A549 (cell line): ENCODE measurements at regions not wholly inside any gene's neighbourhood (a gene's known extent, or its start where the extent isn't known, plus 50 kb on each side); places are given as distances from the start of the nearest gene placed in this dataset.

Source experiments
- ATAC-seq, 2 experiments: fragments of 200-7000 bp in 1 of 2; fragments of >200 bp in 1 of 2; cut with Nextera tagmentation in 1 of 2; cut with Tn5 transposase in 1 of 2; 3 replicates each; pipeline versions ENCODE4 v1.8.0 to v1.9.1; 2018 to 2020; ENCODE audit warnings: mild to moderate bottlenecking in 1 of 2, moderate library complexity in 1 of 2
- CTCF ChIA-PET: fragments of 300-600 bp; sonication (Branson Sonifier 250); formaldehyde crosslinking; extraction: SDS; loops from one replicate; lab custom pipeline; 2021; ENCODE audit warnings: antibody characterized with exemption, inconsistent platforms; lab: Yijun Ruan, JAX
- POLR2A ChIA-PET: fragments of 350-600 bp; formaldehyde crosslinking; extraction: SDS; loops from one replicate; lab custom pipeline; 2021; ENCODE audit warnings: antibody characterized with exemption, inconsistent platforms; lab: Yijun Ruan, JAX
- DNase-seq, 2 experiments: peaks; one replicate each; pipeline versions ENCODE4 v3.0.0 to v3.0.0-alpha.2; 2011 to 2016; ENCODE audit warnings: low read depth in 1 of 2, low spot score in 1 of 2
- FAIRE-seq: peaks from 2 replicates; lab custom pipeline; 2011; peaks lifted over from hg19 to GRCh38; lab: Jason Lieb, UNC
- H3K27ac ChIP-seq, 2 experiments: fragments of >200 bp; sonication (Bioruptor Twin); formaldehyde crosslinking; 3 replicates each; pipeline ENCODE4 v1.5.1; 2016 to 2017
- H3K4me1 ChIP-seq: fragments of >200 bp; sonication (Bioruptor Twin); formaldehyde crosslinking; 3 replicates; pipeline ENCODE4 v1.6.1; 2016
- H3K4me2 ChIP-seq: fragments of >200 bp; sonication (Bioruptor Twin); formaldehyde crosslinking; 3 replicates; pipeline ENCODE4 v1.6.1; 2016
- H3K4me3 ChIP-seq: fragments of >200 bp; sonication (Bioruptor Twin); formaldehyde crosslinking; 3 replicates; pipeline ENCODE4 v1.5.1; 2016
- H3K9me3 ChIP-seq: fragments of >200 bp; sonication (Bioruptor Twin); formaldehyde crosslinking; 3 replicates; pipeline ENCODE4 v1.6.1; 2016
- BHLHE40 ChIP-seq: IDR thresholded peaks from 2 replicates; pipeline ENCODE4 v1.6.1; 2012; ENCODE audit warnings: low read depth, low read length, inconsistent platforms
- CEBPB ChIP-seq, 2 experiments: fragments of >200 bp in 1 of 2; sonication (Bioruptor Twin) in 1 of 2; formaldehyde crosslinking in 1 of 2; IDR thresholded peaks; 2 replicates each; pipeline ENCODE4 v1.6.1; 2012 to 2016
- CHD2 ChIP-seq: fragments of 150-350 bp; IDR thresholded peaks from 2 replicates; pipeline ENCODE4 v1.6.1; 2014; ENCODE audit warnings: low read length; ENCODE audit not compliant: partially characterized antibody
- CTCF ChIP-seq: fragments of >200 bp; sonication (Bioruptor Twin); formaldehyde crosslinking; IDR thresholded peaks from 3 replicates; pipeline ENCODE4 v1.5.1; 2016
- E2F6 ChIP-seq: IDR thresholded peaks from 2 replicates; pipeline ENCODE4 v1.6.1; 2012; ENCODE audit warnings: low read depth, borderline replicate concordance
- FOSL2 ChIP-seq, 2 experiments: fragments of 450-650 bp in 1 of 2; fragments of >200 bp in 1 of 2; sonication (Bioruptor Twin) in 1 of 2; formaldehyde crosslinking; IDR thresholded peaks; 2 replicates each; pipeline versions ENCODE4 v1.5.0 to v1.6.1; 2016 to 2020; ENCODE audit warnings: mild to moderate bottlenecking in 1 of 2, moderate library complexity in 1 of 2
- HMGXB4 ChIP-seq: fragments of 250-450 bp; sonication (Bioruptor Pico); IDR thresholded peaks from 2 replicates; pipeline ENCODE4 v1.5.0; 2021; ENCODE audit warnings: mild to moderate bottlenecking, moderate library complexity, borderline replicate concordance
- JUNB ChIP-seq: fragments of >200 bp; sonication (Bioruptor Twin); formaldehyde crosslinking; IDR thresholded peaks from 2 replicates; pipeline ENCODE4 v1.6.1; 2016
- MAFK ChIP-seq: fragments of 450-650 bp; IDR thresholded peaks from 2 replicates; pipeline ENCODE4 v1.6.1; 2014; ENCODE audit not compliant: partially characterized antibody
- PBX3 ChIP-seq: IDR thresholded peaks from 2 replicates; pipeline ENCODE4 v1.6.1; 2012
- POLR2AphosphoS2 ChIP-seq: conservative IDR thresholded peaks from 2 replicates; pipeline ENCODE4 v1.6.1; 2012; ENCODE audit warnings: low read length, improper control_type of control experiment, inconsistent platforms
- RAD21 ChIP-seq, 2 experiments: fragments of >200 bp in 1 of 2; sonication (Bioruptor Twin) in 1 of 2; formaldehyde crosslinking in 1 of 2; IDR thresholded peaks in 1 of 2; conservative IDR thresholded peaks in 1 of 2; 2 replicates in 1 of 2; 3 replicates in 1 of 2; pipeline ENCODE4 v1.6.1; 2012 to 2018; ENCODE audit warnings: inconsistent platforms in 1 of 2
- RCOR1 ChIP-seq: fragments of 150-350 bp; IDR thresholded peaks from 2 replicates; pipeline ENCODE4 v1.6.1; 2014; ENCODE audit warnings: antibody characterized with exemption, low read length, low read depth
- RNF2 ChIP-seq: fragments of 200-600 bp; sonication (generic); IDR thresholded peaks from 2 replicates; pipeline ENCODE4 v1.6.1; 2016; ENCODE audit warnings: low read depth, mild to moderate bottlenecking, antibody characterized with exemption, moderate library complexity, borderline replicate concordance
- TFCP2L1 ChIP-seq: fragments of 250-450 bp; sonication (Bioruptor Pico); IDR thresholded peaks from 2 replicates; pipeline ENCODE4 v1.5.0; 2021; ENCODE audit warnings: mild to moderate bottlenecking
- ZNF302 ChIP-seq: fragments of 250-450 bp; sonication (Bioruptor Pico); IDR thresholded peaks from 2 replicates; pipeline ENCODE4 v1.9.0; 2021; ENCODE audit warnings: inconsistent platforms, mild to moderate bottlenecking, moderate library complexity
- ZSCAN20 ChIP-seq: fragments of 250-450 bp; sonication (Bioruptor Pico); IDR thresholded peaks from 2 replicates; pipeline ENCODE4 v1.8.0; 2022; ENCODE audit warnings: mild to moderate bottlenecking, moderate library complexity
- WGBS: methylation state at CpG from one replicate; pipeline ENCODE4 v1.1.6; 2017; ENCODE audit errors: missing lambda C conversion rate; 5-methylcytosine and 5-hydroxymethylcytosine counted together

- no peak for TF ChIP-seq RNF2
- TF ChIP-seq HMGXB4, result no peak
- TF ChIP-seq MAFK, result no peak
- TF ChIP-seq CHD2, result no peak
- TF ChIP-seq, all 56 proteins: peak for 0
Measured at GRCh38 chr5:10914741-10915480, 153.9 kb upstream of the DAP start (continued).

GRCh38 chr5:10913841-10914240 lies 152.8 kb upstream of the DAP start:
- FAIRE-seq, result no peak
- CTCF ChIA-PET, result no interaction called here
- peaks cover 10% of the 10 kb centered on the region for H3K4me1 ChIP-seq
- H3K27ac ChIP-seq, result no peak overlapping the region
- H3K9me3 ChIP-seq, result no peaks in the 10 kb centered on the region
- 0% methylated on average over 5 of the region's 5 CpGs for WGBS
- H3K4me2 ChIP-seq, result peak overlapping the region; percentile 57
- TF ChIP-seq CEBPB (IDR thresholded peaks at IDR 0.05) (peak; percentile 20 to 43; a peak in 2 of 4 replicates), CTCF (no peak), JUNB (peak; percentile 44; the same call in 1 of the 2 replicates), TFCP2L1 (CRISPR knock-in tag) (no peak), RCOR1 (no peak), POLR2AphosphoS2 (no peak), E2F6 (no peak), FOSL2 (IDR thresholded peaks at IDR 0.05) (0 out of 2 replicates have a peak, but pooled peaks have one; percentile 25), FOSL2 (CRISPR knock-in tag; IDR thresholded peaks at IDR 0.05) (peak; percentile 20; the same call in 1 of the 2 replicates)
- TF ChIP-seq, all 56 proteins: peak for 3
- POLR2A ChIA-PET, result no interaction called here
- ATAC-seq (peak; percentile 26 to 73; a peak in 3 of 6 replicates), DNase-seq (peak; percentile 15 to 38)
- H3K4me3 ChIP-seq, result no peak overlapping the region

- ChIA-PET POLR2A (no interaction called here), CTCF (interaction anchor here (0.6 kb wide), 1 partner anchor 33 kb away, joined by 3 read pairs; no protein-coding TSS in a partner anchor)
- peak overlapping the region; percentile 57 for H3K4me2 ChIP-seq
- no peaks in the 10 kb centered on the region for H3K9me3 ChIP-seq
- DNase-seq, result no peak
- no peak for TF ChIP-seq MAFK
- TF ChIP-seq RAD21 (conservative IDR thresholded peaks at IDR 0.05 in 1 of 2, IDR thresholded peaks at IDR 0.05 in 1 of 2), result no peak
- TF ChIP-seq ZSCAN20 (CRISPR knock-in tag), result no peak
- TF ChIP-seq TFCP2L1 (CRISPR knock-in tag), result no peak
- TF ChIP-seq ZNF302, result no peak
- TF ChIP-seq PBX3, result no peak
- no peak for TF ChIP-seq RCOR1
- no peak for TF ChIP-seq BHLHE40
- no peak for ATAC-seq
- WGBS, result 14% methylated on average over 2 of the region's 2 CpGs
- H3K4me3 ChIP-seq, result no peak overlapping the region
- no peak overlapping the region for H3K27ac ChIP-seq
- FAIRE-seq, result no peak
- H3K4me1 ChIP-seq, result peaks cover 10% of the 10 kb centered on the region
Measured at GRCh38 chr5:10913181-10913810, 152.3 kb upstream of the DAP start.
